Peyer's patch (tissue), 4 donors: ENCODE measurements at regions not wholly inside any gene's neighbourhood (a gene's known extent, or its start where the extent isn't known, plus 50 kb on each side); places are given as distances from the start of the nearest gene placed in this dataset.

Experiments used
- DNase-seq, 3 donors: peaks; one replicate each; pipeline ENCODE4 v3.0.0-alpha.2; 2017 to 2019
- H3K27ac ChIP-seq, 4 donors: fragments of 200-600 bp; sonication (generic); one replicate each; pipeline ENCODE4 v1.5.1; 2016 to 2019
- H3K27me3 ChIP-seq, 2 donors: fragments of 200-600 bp; sonication (generic); one replicate each; pipeline ENCODE4 v1.5.1; 2019
- H3K36me3 ChIP-seq, 3 donors: fragments of 200-600 bp; sonication (generic); one replicate each; pipeline ENCODE4 v1.5.1; 2016 to 2019
- H3K4me1 ChIP-seq, 4 donors: fragments of 200-600 bp; sonication (generic); one replicate each; pipeline ENCODE4 v1.5.1; 2016 to 2019
- H3K4me3 ChIP-seq, 4 donors: fragments of 200-600 bp; sonication (generic); 1 replicate in 3 of 4; 2 replicates in 1 of 4; pipeline ENCODE4 v1.5.1; 2016 to 2019; ENCODE audit warnings: mild to moderate bottlenecking in 1 of 4
- H3K9me3 ChIP-seq, 4 donors: fragments of 200-600 bp; sonication (generic); one replicate each; pipeline ENCODE4 v1.5.1; 2016 to 2019; ENCODE audit warnings: mild to moderate bottlenecking in 1 of 4
- CTCF ChIP-seq, 6 experiments: fragments of 450-650 bp in 4 of 6; fragments of 200-600 bp in 2 of 6; sonication (generic) in 1 of 6; IDR thresholded peaks; one replicate each; pipeline ENCODE4 v1.5.1; 2017 to 2019; ENCODE audit warnings: antibody characterized with exemption in 6 of 6, mild to moderate bottlenecking in 3 of 6, moderate library complexity in 1 of 6
- POLR2A ChIP-seq, 2 donors: fragments of 450-650 bp; IDR thresholded peaks; one replicate each; pipeline ENCODE4 v1.5.1; 2017; ENCODE audit warnings: antibody characterized with exemption in 2 of 2, mild to moderate bottlenecking in 2 of 2, moderate library complexity in 2 of 2

- Histone ChIP-seq H3K9me3 (peaks cover 0 to 3% (median 0%) of the 10 kb centered on the region in 4 donors), H3K4me3 (no peak overlapping the region), H3K4me1 (no peaks in the 10 kb centered on the region), H3K36me3 (no peaks in the 10 kb centered on the region), H3K27me3 (no peaks in the 10 kb centered on the region), H3K27ac (no peak overlapping the region)
- DNase-seq = no peak
- TF ChIP-seq POLR2A (IDR thresholded peaks at IDR 0.05) (no peak), CTCF (IDR thresholded peaks at IDR 0.05) (no peak)
Measured at GRCh38 chr2:2527148-2527547, 196.1 kb upstream of the MYT1L start.

GRCh38 chr2:2524348-2524941, 193.4 kb upstream of the MYT1L start:
- no peaks in the 10 kb centered on the region for H3K36me3 ChIP-seq
- H3K4me1 ChIP-seq = no peaks in the 10 kb centered on the region
- no peak for TF ChIP-seq POLR2A (IDR thresholded peaks at IDR 0.05)
- TF ChIP-seq CTCF (IDR thresholded peaks at IDR 0.05) = no peak
- H3K27me3 ChIP-seq = no peaks in the 10 kb centered on the region
- no peak for DNase-seq
- no peaks in the 10 kb centered on the region for H3K9me3 ChIP-seq
- H3K4me3 ChIP-seq = no peak overlapping the region
- no peak overlapping the region for H3K27ac ChIP-seq

- Histone ChIP-seq H3K4me3 (no peak overlapping the region), H3K9me3 (no peaks in the 10 kb centered on the region), H3K27ac (no peak overlapping the region), H3K4me1 (no peaks in the 10 kb centered on the region), H3K27me3 (no peaks in the 10 kb centered on the region), H3K36me3 (no peaks in the 10 kb centered on the region)
- no peak for DNase-seq
- TF ChIP-seq POLR2A (IDR thresholded peaks at IDR 0.05) (no peak), CTCF (IDR thresholded peaks at IDR 0.05) (no peak)
Measured at GRCh38 chr2:2523461-2524347, 192.6 kb upstream of the MYT1L start.

- Histone ChIP-seq H3K27ac (no peak overlapping the region), H3K27me3 (no peaks in the 10 kb centered on the region), H3K4me3 (no peak overlapping the region), H3K9me3 (no peaks in the 10 kb centered on the region), H3K4me1 (no peaks in the 10 kb centered on the region), H3K36me3 (no peaks in the 10 kb centered on the region)
- no peak for DNase-seq
- TF ChIP-seq CTCF (IDR thresholded peaks at IDR 0.05) (no peak), POLR2A (IDR thresholded peaks at IDR 0.05) (no peak)
Measured at GRCh38 chr2:2520401-2520811, 189.3 kb upstream of the MYT1L start.

- DNase-seq = no peak
- no peaks in the 10 kb centered on the region for H3K36me3 ChIP-seq
- H3K4me3 ChIP-seq = no peak overlapping the region
- no peaks in the 10 kb centered on the region for H3K9me3 ChIP-seq
- H3K27ac ChIP-seq = no peak overlapping the region
- no peaks in the 10 kb centered on the region for H3K4me1 ChIP-seq
- H3K27me3 ChIP-seq = no peaks in the 10 kb centered on the region
- TF ChIP-seq CTCF (IDR thresholded peaks at IDR 0.05) = no peak
- TF ChIP-seq POLR2A (IDR thresholded peaks at IDR 0.05) = no peak
Measured at GRCh38 chr2:2519381-2519780, 188.3 kb upstream of the MYT1L start.
